ENCODE measurements at regions not wholly inside any gene's neighbourhood (a gene's known extent, or its start where the extent isn't known, plus 50 kb on each side); places are given as distances from the start of the nearest gene placed in this dataset.

DNA sequence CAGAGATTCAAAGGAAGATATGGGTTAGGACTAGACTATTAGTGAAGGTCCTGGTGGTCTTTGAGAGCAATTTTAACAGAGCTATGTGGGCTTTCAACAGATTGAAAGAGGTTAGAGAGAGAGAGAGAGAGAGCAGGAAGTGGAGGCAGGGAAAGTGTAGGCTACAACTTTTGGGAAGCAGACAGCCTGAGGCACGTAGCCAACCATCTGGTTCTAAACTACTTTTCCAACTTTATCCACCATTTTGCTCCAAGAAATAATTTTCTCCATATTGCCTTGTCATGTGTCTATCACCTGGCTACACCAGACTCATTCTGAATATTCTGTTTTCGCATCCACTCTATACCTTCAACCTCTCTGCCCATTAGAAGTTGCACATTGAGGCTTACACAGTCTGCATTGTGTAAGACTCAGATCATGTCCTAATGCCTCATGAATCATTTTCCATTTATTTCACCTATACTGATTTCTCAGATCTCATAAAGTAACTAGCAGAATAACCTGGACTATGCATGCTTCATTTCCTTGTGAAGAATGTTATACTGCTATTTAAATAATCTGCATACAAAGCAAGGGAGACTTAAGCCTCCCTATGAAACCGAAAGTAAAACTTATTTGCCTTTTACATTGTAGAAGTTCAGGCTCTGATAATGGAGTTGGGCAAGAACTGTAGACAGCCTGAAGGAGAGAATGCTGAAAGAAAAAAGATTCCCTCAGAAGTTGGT lies 235.6 kb downstream of the ELAVL2 start:
- TF ChIP-seq POLR2AphosphoS5 (IDR thresholded peaks at IDR 0.05; ENCODE audit: insufficient read depth in 1 of 2, low read depth in 1 of 2) (peak in 1 of 2 donors; percentile 30), POLR2A (IDR thresholded peaks at IDR 0.05) (no peak)
- TF ChIP-seq, protein P1, sequence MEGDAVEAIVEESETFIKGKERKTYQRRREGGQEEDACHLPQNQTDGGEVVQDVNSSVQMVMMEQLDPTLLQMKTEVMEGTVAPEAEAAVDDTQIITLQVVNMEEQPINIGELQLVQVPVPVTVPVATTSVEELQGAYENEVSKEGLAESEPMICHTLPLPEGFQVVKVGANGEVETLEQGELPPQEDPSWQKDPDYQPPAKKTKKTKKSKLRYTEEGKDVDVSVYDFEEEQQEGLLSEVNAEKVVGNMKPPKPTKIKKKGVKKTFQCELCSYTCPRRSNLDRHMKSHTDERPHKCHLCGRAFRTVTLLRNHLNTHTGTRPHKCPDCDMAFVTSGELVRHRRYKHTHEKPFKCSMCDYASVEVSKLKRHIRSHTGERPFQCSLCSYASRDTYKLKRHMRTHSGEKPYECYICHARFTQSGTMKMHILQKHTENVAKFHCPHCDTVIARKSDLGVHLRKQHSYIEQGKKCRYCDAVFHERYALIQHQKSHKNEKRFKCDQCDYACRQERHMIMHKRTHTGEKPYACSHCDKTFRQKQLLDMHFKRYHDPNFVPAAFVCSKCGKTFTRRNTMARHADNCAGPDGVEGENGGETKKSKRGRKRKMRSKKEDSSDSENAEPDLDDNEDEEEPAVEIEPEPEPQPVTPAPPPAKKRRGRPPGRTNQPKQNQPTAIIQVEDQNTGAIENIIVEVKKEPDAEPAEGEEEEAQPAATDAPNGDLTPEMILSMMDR (IDR thresholded peaks at IDR 0.05), result no peak

Measured in vagina (tissue), 2 donors.